PC-3 (cell line): ENCODE measurements at regions not wholly inside any gene's neighbourhood (a gene's known extent, or its start where the extent isn't known, plus 50 kb on each side); places are given as distances from the start of the nearest gene placed in this dataset.

Experiments used
- CTCF ChIP-seq: fragments of 300-600 bp; sonication (generic); conservative IDR thresholded peaks from 2 replicates; pipeline ENCODE4 v1.5.1; 2017; ENCODE audit warnings: antibody characterized with exemption, low read depth, mild to moderate bottlenecking, low read length
- EZH2 ChIP-seq: fragments of 300-600 bp; sonication (generic); IDR thresholded peaks from one replicate; pipeline ENCODE4 v1.6.1; 2017; ENCODE audit warnings: antibody characterized with exemption, mild to moderate bottlenecking, low read length; ENCODE audit not compliant: unreplicated experiment
- EZH2phosphoT487 ChIP-seq: fragments of 300-600 bp; sonication (generic); IDR thresholded peaks from 2 replicates; pipeline ENCODE4 v1.6.1; 2018; ENCODE audit warnings: mild to moderate bottlenecking, antibody characterized with exemption, low read length, borderline replicate concordance

- TF ChIP-seq CTCF (no peak), EZH2 (no peak), EZH2phosphoT487 (no peak)
Measured at GRCh38 chr13:79805317-79805716, 324.4 kb downstream of the NDFIP2 start.
